GM12864 (cell line): ENCODE measurements at regions not wholly inside any gene's neighbourhood (a gene's known extent, or its start where the extent isn't known, plus 50 kb on each side); places are given as distances from the start of the nearest gene placed in this dataset.

Experiments used
- DNase-seq: peaks from one replicate; pipeline ENCODE4 v3.0.0-alpha.2; 2011; ENCODE audit warnings: low read depth
- H3K4me3 ChIP-seq: 2 replicates; pipeline ENCODE4 v1.5.1; 2011; ENCODE audit warnings: mild to moderate bottlenecking, low read depth, low read length, control low read depth
- CTCF ChIP-seq: IDR thresholded peaks from 2 replicates; pipeline ENCODE4 v1.5.1; 2011; ENCODE audit warnings: low read depth, mild to moderate bottlenecking, moderate library complexity, low read length, control low read depth, inconsistent platforms; ENCODE audit errors: missing control alignments

DNA sequence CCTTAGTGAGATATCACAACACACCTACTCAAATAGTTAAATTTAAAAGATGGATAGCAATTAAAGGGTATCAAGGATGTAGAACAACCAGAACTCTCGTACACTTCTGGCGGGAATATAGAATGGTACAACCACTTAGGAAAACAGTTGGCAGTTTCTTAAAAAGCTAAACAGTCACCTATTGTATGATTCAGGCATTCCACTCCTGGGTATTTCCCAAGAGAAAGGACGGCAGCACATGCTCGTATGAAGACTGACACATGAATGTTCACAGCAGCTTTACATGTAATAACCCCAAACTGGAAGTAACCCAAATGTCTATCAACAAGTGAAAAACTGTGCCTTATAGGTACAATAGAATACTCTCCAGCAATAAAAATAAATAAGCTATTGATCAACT lies 465.2 kb downstream of the VRK1 start:
- no peak overlapping the region for H3K4me3 ChIP-seq
- no peak for DNase-seq
- TF ChIP-seq CTCF = no peak

DNA sequence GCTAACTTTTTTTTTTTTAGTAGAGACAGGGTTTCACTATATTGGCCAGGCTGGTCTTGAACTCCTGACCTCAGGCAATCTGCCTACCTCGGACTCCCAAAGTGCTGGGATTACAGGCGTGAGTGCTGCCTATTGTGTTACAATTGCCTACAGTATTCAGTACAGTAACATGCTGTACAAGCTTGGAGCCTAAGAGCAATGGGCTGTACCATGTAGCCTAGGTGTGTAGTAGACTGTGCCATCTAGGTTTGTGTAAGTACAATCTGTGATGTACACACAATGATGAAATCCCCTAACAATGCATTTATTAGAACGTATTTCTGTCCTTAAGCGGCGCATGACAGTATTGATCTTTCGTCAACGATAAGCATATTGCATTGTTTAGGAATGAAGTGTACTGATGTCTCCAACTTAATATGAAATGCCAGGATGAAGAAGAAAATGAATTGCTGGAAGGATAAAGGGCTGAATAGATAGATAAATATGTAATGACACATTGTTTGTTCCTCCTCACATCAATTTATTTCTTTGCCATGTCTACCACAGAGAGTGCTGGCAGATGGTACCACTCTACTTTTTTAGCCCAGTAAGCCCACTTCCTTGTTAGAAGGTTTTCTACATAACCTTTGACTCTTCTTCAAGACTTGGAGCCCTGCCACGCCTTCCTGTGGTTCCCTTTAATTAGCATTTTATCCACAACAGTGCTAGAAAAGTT lies 467.5 kb downstream of the VRK1 start:
- no peak overlapping the region for H3K4me3 ChIP-seq
- no peak for TF ChIP-seq CTCF
- DNase-seq = no peak

DNA sequence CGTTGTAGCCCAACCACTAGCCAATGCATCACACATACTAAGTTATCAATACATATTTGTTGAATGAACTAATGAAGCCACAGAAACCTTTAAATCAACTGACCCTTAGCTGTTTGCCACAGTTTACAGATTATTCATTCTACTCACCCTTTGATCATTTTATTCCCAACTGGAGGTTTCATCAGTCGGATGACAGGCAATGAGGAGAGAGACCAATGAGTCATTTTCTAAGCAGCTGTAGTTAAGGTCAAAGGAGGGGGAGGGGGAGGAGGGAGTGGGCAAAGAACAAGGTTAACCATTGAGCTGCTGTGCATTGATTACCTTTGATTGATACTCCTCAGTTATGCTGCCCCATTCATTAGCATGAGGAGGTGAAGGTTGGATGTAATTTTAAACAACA lies 469.5 kb downstream of the VRK1 start:
- no peak overlapping the region for H3K4me3 ChIP-seq
- no peak for DNase-seq
- no peak for TF ChIP-seq CTCF

- no peak overlapping the region for H3K4me3 ChIP-seq
- no peak for DNase-seq
- TF ChIP-seq CTCF = no peak
Observed at GRCh38 chr14:97267509-97267908, 470.3 kb downstream of the VRK1 start.

DNA sequence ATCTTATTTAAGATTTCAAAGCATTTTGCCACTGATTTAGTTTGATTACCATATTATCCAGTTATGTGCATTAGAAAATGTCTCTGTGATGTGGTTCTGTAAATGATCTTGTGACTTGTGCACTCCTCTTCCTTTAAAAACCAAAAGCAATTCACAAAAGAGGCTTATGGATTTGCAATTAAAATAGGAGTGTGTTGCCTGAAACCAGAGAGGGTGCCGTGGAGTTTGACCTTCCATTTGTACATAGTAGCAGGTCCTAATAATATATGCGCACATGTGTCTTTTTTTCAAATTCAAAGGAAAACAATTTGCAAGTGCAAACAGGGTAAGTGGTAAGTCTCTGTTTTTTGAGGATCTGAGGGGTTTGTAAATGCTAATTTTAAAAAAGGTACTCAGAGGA lies 470.9 kb downstream of the VRK1 start:
- DNase-seq = no peak
- no peak overlapping the region for H3K4me3 ChIP-seq
- TF ChIP-seq CTCF = no peak

DNA sequence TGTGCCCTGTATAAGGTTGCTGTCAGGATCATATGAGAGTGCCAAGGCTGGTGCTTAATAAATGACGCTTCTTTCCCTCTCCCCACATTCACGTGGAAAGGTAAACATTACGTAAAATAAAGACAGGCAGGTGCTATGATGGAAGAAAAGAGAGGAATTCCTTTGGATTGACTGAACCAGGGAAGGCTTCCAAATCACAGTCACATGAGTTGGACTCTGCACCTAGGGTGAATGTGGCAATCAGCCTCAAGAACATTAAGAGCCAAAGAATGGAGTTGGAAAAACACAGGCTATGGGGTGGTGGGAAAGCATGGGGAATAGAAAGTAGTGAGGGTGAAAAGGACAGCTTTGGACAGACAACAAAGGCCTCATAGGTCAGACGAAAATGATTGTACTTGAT lies 473.1 kb downstream of the VRK1 start:
- H3K4me3 ChIP-seq = no peak overlapping the region
- no peak for TF ChIP-seq CTCF
- no peak for DNase-seq

GRCh38 chr14:97271451-97271960 lies 474.3 kb downstream of the VRK1 start:
- H3K4me3 ChIP-seq = no peak overlapping the region
- no peak for DNase-seq
- no peak for TF ChIP-seq CTCF
